NOMO-1 treated with DMSO at 0.1 percent for 48 hours (cell line): ENCODE measurements at regions not wholly inside any gene's neighbourhood (a gene's known extent, or its start where the extent isn't known, plus 50 kb on each side); places are given as distances from the start of the nearest gene placed in this dataset.
"Not testable (repeated sequence)": the region's sequence is repeated elsewhere in the genome, so short reads cannot be mapped to it uniquely, and the experiment has no call there.

Experiments used
- DNase-seq: peaks from one replicate; lab custom pipeline; 2025; ENCODE audit not compliant: unreplicated experiment; lab: John Stamatoyannopoulos, UW

GRCh38 chr21:31819692-31820091 lies 53.1 kb upstream of the HUNK start:
- DNase-seq: not testable (repeated sequence)

- DNase-seq: not testable (repeated sequence)
These were observed 58.5 kb upstream of the HUNK start for GRCh38 chr21:31814356-31814755.

- DNase-seq: no peak
These were observed 59.0 kb upstream of the HUNK start for GRCh38 chr21:31813862-31814261.

GRCh38 chr21:31804008-31804394 lies 68.8 kb upstream of the HUNK start:
- DNase-seq: peak; percentile 3

GRCh38 chr21:31803039-31804007 lies 69.5 kb upstream of the HUNK start:
- no peak for DNase-seq

GRCh38 chr21:31802331-31802730 lies 70.4 kb upstream of the SCAF4 start:
- no peak for DNase-seq

- DNase-seq: no peak
These were observed 69.8 kb upstream of the SCAF4 start for GRCh38 chr21:31801551-31802219.

- DNase-seq: no peak
These were observed 67.2 kb upstream of the SCAF4 start for GRCh38 chr21:31798842-31799704.

GRCh38 chr21:31795992-31796391 lies 64.1 kb upstream of the SCAF4 start:
- no peak for DNase-seq

GRCh38 chr21:31790420-31790819 lies 58.5 kb upstream of the SCAF4 start:
- DNase-seq: not testable (repeated sequence)

GRCh38 chr21:31788581-31788980 lies 56.7 kb upstream of the SCAF4 start:
- DNase-seq: no peak

GRCh38 chr21:31787691-31788090 lies 55.8 kb upstream of the SCAF4 start:
- peak; percentile 26 for DNase-seq

GRCh38 chr21:31786164-31786920 lies 54.4 kb upstream of the SCAF4 start:
- no peak for DNase-seq

- peak; percentile 68 for DNase-seq
These were observed 53.6 kb upstream of the SCAF4 start for GRCh38 chr21:31785237-31786163.

- peak; percentile 37 for DNase-seq
These were observed 49.8 kb upstream of the SCAF4 start for GRCh38 chr21:31781737-31782136.
